Endodermal cell (in vitro differentiated cells): ENCODE measurements at regions not wholly inside any gene's neighbourhood (a gene's known extent, or its start where the extent isn't known, plus 50 kb on each side); places are given as distances from the start of the nearest gene placed in this dataset.
A peak's percentile ranks its signal among the peaks of the same experiment; 100 is the strongest.

Experiments used
- DNase-seq: peaks from one replicate; pipeline ENCODE4 v3.0.0-alpha.2; 2017
- H3K27ac ChIP-seq: 2 replicates; pipeline ENCODE4 v1.5.1; 2013; ENCODE audit warnings: mild to moderate bottlenecking, low read depth, low read length, moderate library complexity
- H3K27me3 ChIP-seq: 2 replicates; pipeline ENCODE4 v1.6.1; 2013; ENCODE audit warnings: mild to moderate bottlenecking, low read length, moderate library complexity; ENCODE audit not compliant: insufficient read depth, control insufficient read depth, poor library complexity, severe bottlenecking
- H3K36me3 ChIP-seq: 2 replicates; pipeline ENCODE4 v1.7.0; 2013; ENCODE audit warnings: mild to moderate bottlenecking, low read length, moderate library complexity; ENCODE audit not compliant: control insufficient read depth, insufficient read depth
- H3K4me1 ChIP-seq: one replicate; pipeline ENCODE4 v1.7.0; 2013; ENCODE audit warnings: low read length; ENCODE audit not compliant: control insufficient read depth, insufficient read depth
- H3K4me3 ChIP-seq: 2 replicates; pipeline ENCODE4 v1.5.1; 2013; ENCODE audit warnings: mild to moderate bottlenecking, low read length, moderate library complexity
- H3K9ac ChIP-seq: 2 replicates; pipeline ENCODE4 v1.6.1; 2013; ENCODE audit warnings: mild to moderate bottlenecking, low read length, moderate library complexity; ENCODE audit not compliant: poor library complexity, severe bottlenecking; ENCODE audit errors: extremely low read depth
- H3K9me3 ChIP-seq: 2 replicates; pipeline ENCODE4 v1.6.1; 2013; ENCODE audit warnings: mild to moderate bottlenecking, low read length, moderate library complexity; ENCODE audit not compliant: control insufficient read depth
- H3K27ac Mint-ChIP-seq: 2 replicates; pipeline ENCODE4 v1.8.0; 2020; ENCODE audit warnings: mixed read lengths
- H3K27me3 Mint-ChIP-seq: 2 replicates; pipeline ENCODE4 v1.8.0; 2021; ENCODE audit warnings: mild to moderate bottlenecking, mixed read lengths; ENCODE audit not compliant: insufficient read depth
- H3K36me3 Mint-ChIP-seq: 2 replicates; pipeline ENCODE4 v1.8.0; 2020; ENCODE audit warnings: low read depth, mixed read lengths
- H3K4me1 Mint-ChIP-seq: 2 replicates; pipeline ENCODE4 v1.8.0; 2020; ENCODE audit warnings: mixed read lengths
- H3K4me3 Mint-ChIP-seq: 2 replicates; pipeline ENCODE4 v1.8.0; 2020; ENCODE audit warnings: mild to moderate bottlenecking, moderate library complexity, mixed read lengths
- H3K9me3 Mint-ChIP-seq: 2 replicates; pipeline ENCODE4 v1.8.0; 2020; ENCODE audit warnings: mild to moderate bottlenecking, mixed read lengths
- WGBS, 2 experiments: methylation state at CpG; one replicate each; pipeline versions ENCODE4 v1.1.5 to v1.1.7; 2013; ENCODE audit warnings: missing lambda C conversion rate in 2 of 2, mixed read lengths in 1 of 2; ENCODE audit not compliant: insufficient coverage in 1 of 2, insufficient read length in 1 of 2; 5-methylcytosine and 5-hydroxymethylcytosine counted together
- TF ChIP-seq, protein P1 (sequence below): fragments of 200-600 bp; sonication (generic); conservative IDR thresholded peaks from 2 replicates; pipeline ENCODE4 v1.5.0; 2021; ENCODE audit warnings: antibody characterized with exemption, mild to moderate bottlenecking

DNA sequence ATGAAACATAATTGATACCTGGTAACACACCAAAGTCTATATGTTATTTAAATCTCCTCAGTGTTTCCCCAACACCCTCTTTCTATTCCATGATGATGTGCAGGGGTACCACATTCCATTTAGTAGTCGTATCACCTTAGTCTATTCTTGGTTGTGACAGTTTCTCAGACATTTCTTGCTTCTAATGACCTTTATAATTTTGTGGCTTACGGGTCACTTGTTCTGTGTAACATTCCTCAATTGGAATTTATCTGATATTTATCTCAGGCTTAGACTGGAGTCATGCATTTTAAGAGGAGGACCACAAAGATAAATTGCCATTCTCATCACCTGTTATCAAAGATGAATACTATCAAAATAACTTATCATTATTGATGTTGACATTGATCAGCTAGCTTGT, 679.6 kb downstream of the USP25 start:
- Mint-ChIP-seq H3K27ac (no peak overlapping the region), H3K9me3 (peaks cover 5% of the 10 kb centered on the region), H3K36me3 (no peaks in the 10 kb centered on the region), H3K4me3 (no peak overlapping the region), H3K4me1 (no peaks in the 10 kb centered on the region), H3K27me3 (no peaks in the 10 kb centered on the region)
- no peak for DNase-seq
- TF ChIP-seq, protein P1, sequence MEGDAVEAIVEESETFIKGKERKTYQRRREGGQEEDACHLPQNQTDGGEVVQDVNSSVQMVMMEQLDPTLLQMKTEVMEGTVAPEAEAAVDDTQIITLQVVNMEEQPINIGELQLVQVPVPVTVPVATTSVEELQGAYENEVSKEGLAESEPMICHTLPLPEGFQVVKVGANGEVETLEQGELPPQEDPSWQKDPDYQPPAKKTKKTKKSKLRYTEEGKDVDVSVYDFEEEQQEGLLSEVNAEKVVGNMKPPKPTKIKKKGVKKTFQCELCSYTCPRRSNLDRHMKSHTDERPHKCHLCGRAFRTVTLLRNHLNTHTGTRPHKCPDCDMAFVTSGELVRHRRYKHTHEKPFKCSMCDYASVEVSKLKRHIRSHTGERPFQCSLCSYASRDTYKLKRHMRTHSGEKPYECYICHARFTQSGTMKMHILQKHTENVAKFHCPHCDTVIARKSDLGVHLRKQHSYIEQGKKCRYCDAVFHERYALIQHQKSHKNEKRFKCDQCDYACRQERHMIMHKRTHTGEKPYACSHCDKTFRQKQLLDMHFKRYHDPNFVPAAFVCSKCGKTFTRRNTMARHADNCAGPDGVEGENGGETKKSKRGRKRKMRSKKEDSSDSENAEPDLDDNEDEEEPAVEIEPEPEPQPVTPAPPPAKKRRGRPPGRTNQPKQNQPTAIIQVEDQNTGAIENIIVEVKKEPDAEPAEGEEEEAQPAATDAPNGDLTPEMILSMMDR = no peak
- 91 to 100% methylated on average over 2 of the region's 2 CpGs for WGBS, 2 experiments
- Histone ChIP-seq H3K9me3 (no peaks in the 10 kb centered on the region), H3K27me3 (no peaks in the 10 kb centered on the region), H3K4me3 (no peak overlapping the region), H3K27ac (no peak overlapping the region), H3K4me1 (no peaks in the 10 kb centered on the region), H3K36me3 (no peaks in the 10 kb centered on the region), H3K9ac (no peak overlapping the region)

DNA sequence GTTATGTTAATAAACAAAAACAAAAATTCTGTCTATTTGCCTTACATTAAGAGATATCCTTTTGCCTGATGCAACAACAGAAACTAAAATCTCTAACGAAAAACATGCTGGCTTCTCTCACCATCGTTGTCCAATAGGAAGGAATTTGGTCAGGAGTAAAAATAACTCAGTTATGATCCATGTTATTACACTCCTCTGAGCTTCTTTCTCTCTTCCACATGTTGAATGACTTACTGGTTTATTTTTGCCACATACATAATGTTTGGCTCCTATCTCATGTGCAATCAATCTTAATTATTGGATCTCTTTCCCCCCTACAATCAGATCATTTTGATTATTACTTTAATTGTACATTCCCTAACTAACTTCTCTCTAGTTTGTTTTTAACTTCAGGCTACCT, 688.4 kb downstream of the USP25 start:
- no peaks in the 10 kb centered on the region for H3K27me3 Mint-ChIP-seq
- no peaks in the 10 kb centered on the region for H3K4me1 ChIP-seq
- H3K27ac Mint-ChIP-seq = no peak overlapping the region
- TF ChIP-seq, protein P1 = no peak
- no peak overlapping the region for H3K4me3 Mint-ChIP-seq
- H3K9ac ChIP-seq = no peak overlapping the region
- no peaks in the 10 kb centered on the region for H3K36me3 ChIP-seq
- no peaks in the 10 kb centered on the region for H3K27me3 ChIP-seq
- H3K36me3 Mint-ChIP-seq = no peaks in the 10 kb centered on the region
- peaks cover 6% of the 10 kb centered on the region for H3K4me1 Mint-ChIP-seq
- no peak overlapping the region for H3K4me3 ChIP-seq
- 83 to 92% methylated on average over 2 of the region's 2 CpGs for WGBS, 2 experiments
- DNase-seq = no peak
- H3K9me3 Mint-ChIP-seq = no peaks in the 10 kb centered on the region
- H3K9me3 ChIP-seq = no peaks in the 10 kb centered on the region
- peak overlapping the region; percentile 24 for H3K27ac ChIP-seq

DNA sequence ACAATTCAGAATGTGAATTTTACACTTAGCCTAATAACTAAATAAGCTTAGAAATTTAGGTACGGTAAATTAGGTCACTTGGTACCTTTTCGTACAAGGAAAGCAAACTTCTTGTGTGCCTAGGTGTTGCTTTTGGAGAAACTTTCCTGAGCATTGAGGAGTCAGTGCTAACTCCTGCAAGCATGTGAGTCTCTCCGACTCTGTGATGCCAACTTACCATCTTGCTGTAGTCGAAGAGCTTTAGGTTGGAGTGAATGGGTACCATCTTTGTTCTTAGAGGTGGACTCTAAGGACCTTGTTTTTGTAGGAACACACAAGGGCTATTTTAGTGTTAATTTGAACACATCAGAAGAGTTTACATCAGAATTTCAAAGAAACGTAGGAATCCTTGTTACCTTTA, 688.9 kb downstream of the USP25 start:
- Histone ChIP-seq H3K27ac (peak overlapping the region; percentile 80), H3K9ac (no peak overlapping the region)
- TF ChIP-seq, protein P1 = no peak

More for the DNA sequence above, 688.9 kb downstream of the USP25 start:
- Histone ChIP-seq H3K27me3 (no peaks in the 10 kb centered on the region), H3K36me3 (no peaks in the 10 kb centered on the region), H3K4me3 (no peak overlapping the region), H3K9me3 (no peaks in the 10 kb centered on the region), H3K4me1 (no peaks in the 10 kb centered on the region)
- DNase-seq = no peak
- no peak overlapping the region for H3K4me3 Mint-ChIP-seq
- H3K27me3 Mint-ChIP-seq = no peaks in the 10 kb centered on the region
- no peak overlapping the region for H3K27ac Mint-ChIP-seq
- no peaks in the 10 kb centered on the region for H3K36me3 Mint-ChIP-seq
- WGBS, 2 experiments = 93 to 94% methylated on average over 5 of the region's 5 CpGs
- no peaks in the 10 kb centered on the region for H3K9me3 Mint-ChIP-seq
- peaks cover 6% of the 10 kb centered on the region for H3K4me1 Mint-ChIP-seq
